Ureter (tissue), 1 donor: ENCODE measurements at regions not wholly inside any gene's neighbourhood (a gene's known extent, or its start where the extent isn't known, plus 50 kb on each side); places are given as distances from the start of the nearest gene placed in this dataset.

ENCODE experiments used
- DNase-seq: peaks from one replicate; pipeline ENCODE4 v3.0.0-alpha.2; 2020; ENCODE audit warnings: low spot score
- donor health status: DM: yes; HTN: yes; CAD: no.

- no peak for DNase-seq
Measured at GRCh38 chr2:147792966-147793617, 51.7 kb upstream of the ACVR2A start.

- no peak for DNase-seq
Measured at GRCh38 chr2:147790580-147790979, 54.2 kb upstream of the ACVR2A start.

GRCh38 chr2:147789720-147790119 is 55.1 kb upstream of the ACVR2A start:
- no peak for DNase-seq

GRCh38 chr2:147789287-147789686 is 55.5 kb upstream of the ACVR2A start:
- DNase-seq = no peak

- DNase-seq = no peak
Measured at GRCh38 chr2:147782141-147782930, 62.5 kb upstream of the ACVR2A start.

GRCh38 chr2:147779440-147779839 is 65.4 kb upstream of the ACVR2A start:
- DNase-seq = no peak

GRCh38 chr2:147777394-147777793 is 67.4 kb upstream of the ACVR2A start:
- DNase-seq = no peak

GRCh38 chr2:147774805-147775204 is 70.0 kb upstream of the ACVR2A start:
- DNase-seq = no peak

GRCh38 chr2:147773479-147773878 is 71.3 kb upstream of the ACVR2A start:
- DNase-seq = no peak

- DNase-seq = no peak
Measured at GRCh38 chr2:147772781-147773180, 72.0 kb upstream of the ACVR2A start.

GRCh38 chr2:147763861-147764260 is 81.0 kb upstream of the ACVR2A start:
- no peak for DNase-seq

GRCh38 chr2:147760984-147761383 is 83.8 kb upstream of the ACVR2A start:
- DNase-seq = no peak

- no peak for DNase-seq
Measured at GRCh38 chr2:147759536-147759935, 85.3 kb upstream of the ACVR2A start.

- DNase-seq = no peak
Measured at GRCh38 chr2:147758821-147759220, 86.0 kb upstream of the ACVR2A start.

- DNase-seq = no peak
Measured at GRCh38 chr2:147756069-147756468, 88.8 kb upstream of the ACVR2A start.

- DNase-seq = no peak
Measured at GRCh38 chr2:147740211-147740927, 104.5 kb upstream of the ACVR2A start.

GRCh38 chr2:147739508-147739907 is 105.3 kb upstream of the ACVR2A start:
- DNase-seq = no peak

- DNase-seq = no peak
Measured at GRCh38 chr2:147718831-147719230, 126.0 kb upstream of the ACVR2A start.

- no peak for DNase-seq
Measured at GRCh38 chr2:147716906-147717305, 127.9 kb upstream of the ACVR2A start.

- no peak for DNase-seq
Measured at GRCh38 chr2:147715807-147716206, 129.0 kb upstream of the ACVR2A start.

- no peak for DNase-seq
Measured at GRCh38 chr2:147714582-147714981, 130.2 kb upstream of the ACVR2A start.

GRCh38 chr2:147713349-147713748 is 131.5 kb upstream of the ACVR2A start:
- no peak for DNase-seq

GRCh38 chr2:147712051-147712450 is 132.8 kb upstream of the ACVR2A start:
- DNase-seq = no peak
